NT2/D1 (cell line): ENCODE measurements at regions not wholly inside any gene's neighbourhood (a gene's known extent, or its start where the extent isn't known, plus 50 kb on each side); places are given as distances from the start of the nearest gene placed in this dataset.

Experiments
- SUZ12 ChIP-seq: IDR thresholded peaks from 2 replicates; pipeline ENCODE4 v1.6.1; 2011; ENCODE audit not compliant: insufficient read length, insufficient read depth; ENCODE audit errors: extremely low read depth
- ZNF274 ChIP-seq: IDR thresholded peaks from 2 replicates; pipeline ENCODE4 v1.6.1; 2011; ENCODE audit warnings: mild to moderate bottlenecking, low read depth, low read length

DNA sequence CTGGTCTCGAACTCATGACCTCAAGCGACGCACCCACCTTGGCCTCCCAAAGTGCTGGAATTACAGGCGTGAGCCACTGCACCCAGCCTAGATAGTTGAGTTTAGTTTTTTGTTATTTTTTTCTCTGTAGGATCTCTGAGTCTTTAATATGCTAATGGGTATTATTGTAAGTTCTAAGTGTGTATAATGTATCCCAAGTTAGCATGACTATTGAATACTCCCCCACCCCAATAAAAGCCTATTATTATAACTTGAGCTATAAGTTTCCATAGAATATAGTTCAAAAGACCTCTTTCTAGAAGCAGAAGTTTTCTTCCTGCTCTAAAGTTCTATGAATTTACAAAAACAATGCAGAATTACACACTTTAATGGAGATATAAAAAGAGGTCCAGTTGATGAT lies 210.4 kb upstream of the MARCKS start:
- no peak for TF ChIP-seq ZNF274
- TF ChIP-seq SUZ12, result no peak
